ENCODE measurements at regions not wholly inside any gene's neighbourhood (a gene's known extent, or its start where the extent isn't known, plus 50 kb on each side); places are given as distances from the start of the nearest gene placed in this dataset.

GRCh38 chr1:194517567-194517966 is 1331.2 kb upstream of the B3GALT2 start:
- no peak for TF ChIP-seq EZH2 (IDR thresholded peaks at IDR 0.05)
- no peak for TF ChIP-seq CTCF (IDR thresholded peaks at IDR 0.05)
- no peak for TF ChIP-seq EZH2phosphoT487 (IDR thresholded peaks at IDR 0.05)

Measured in neural progenitor cell (in vitro differentiated cells).